ENCODE measurements at regions not wholly inside any gene's neighbourhood (a gene's known extent, or its start where the extent isn't known, plus 50 kb on each side); places are given as distances from the start of the nearest gene placed in this dataset.

DNA sequence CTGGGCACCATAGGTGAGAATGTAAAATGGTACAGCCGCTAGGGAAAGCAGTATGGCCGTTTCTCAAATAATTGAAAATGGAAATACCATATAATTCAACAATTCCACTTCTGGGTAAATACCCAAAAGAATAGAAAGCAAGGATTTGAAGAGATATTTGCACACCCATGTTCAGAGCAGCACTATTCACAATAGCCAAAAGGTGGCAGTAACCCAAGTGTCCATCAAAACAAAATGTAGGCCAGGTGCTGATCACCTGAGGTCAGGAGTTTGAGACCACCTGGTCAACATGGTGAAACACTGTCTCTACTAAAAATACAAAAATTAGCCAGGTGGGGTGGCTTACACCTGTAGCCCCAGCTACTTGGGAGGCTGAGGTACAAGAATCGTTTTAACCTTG lies 62.1 kb downstream of the OLIG1 start:
- H3K27ac ChIP-seq (ENCODE audit: poor library complexity, severe bottlenecking), result no peak overlapping the region
- TF ChIP-seq, protein P1, sequence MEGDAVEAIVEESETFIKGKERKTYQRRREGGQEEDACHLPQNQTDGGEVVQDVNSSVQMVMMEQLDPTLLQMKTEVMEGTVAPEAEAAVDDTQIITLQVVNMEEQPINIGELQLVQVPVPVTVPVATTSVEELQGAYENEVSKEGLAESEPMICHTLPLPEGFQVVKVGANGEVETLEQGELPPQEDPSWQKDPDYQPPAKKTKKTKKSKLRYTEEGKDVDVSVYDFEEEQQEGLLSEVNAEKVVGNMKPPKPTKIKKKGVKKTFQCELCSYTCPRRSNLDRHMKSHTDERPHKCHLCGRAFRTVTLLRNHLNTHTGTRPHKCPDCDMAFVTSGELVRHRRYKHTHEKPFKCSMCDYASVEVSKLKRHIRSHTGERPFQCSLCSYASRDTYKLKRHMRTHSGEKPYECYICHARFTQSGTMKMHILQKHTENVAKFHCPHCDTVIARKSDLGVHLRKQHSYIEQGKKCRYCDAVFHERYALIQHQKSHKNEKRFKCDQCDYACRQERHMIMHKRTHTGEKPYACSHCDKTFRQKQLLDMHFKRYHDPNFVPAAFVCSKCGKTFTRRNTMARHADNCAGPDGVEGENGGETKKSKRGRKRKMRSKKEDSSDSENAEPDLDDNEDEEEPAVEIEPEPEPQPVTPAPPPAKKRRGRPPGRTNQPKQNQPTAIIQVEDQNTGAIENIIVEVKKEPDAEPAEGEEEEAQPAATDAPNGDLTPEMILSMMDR (IDR thresholded peaks at IDR 0.05; ENCODE audit: poor library complexity, severe bottlenecking), result peak; percentile 31
- ATAC-seq (ENCODE audit: low read depth) (no peak), DNase-seq (ENCODE audit: low spot score) (no peak)
- peaks cover 35% of the 10 kb centered on the region for H3K27me3 ChIP-seq (ENCODE audit: insufficient read depth, poor library complexity, severe bottlenecking)
- no peaks in the 10 kb centered on the region for H3K9me3 ChIP-seq (ENCODE audit: severe bottlenecking)
- H3K4me3 ChIP-seq (ENCODE audit: severe bottlenecking), result no peak overlapping the region
- no peaks in the 10 kb centered on the region for H3K4me1 ChIP-seq (ENCODE audit: insufficient read depth, poor library complexity, severe bottlenecking)
- H3K36me3 ChIP-seq (ENCODE audit: low read depth), result no peaks in the 10 kb centered on the region

DNA sequence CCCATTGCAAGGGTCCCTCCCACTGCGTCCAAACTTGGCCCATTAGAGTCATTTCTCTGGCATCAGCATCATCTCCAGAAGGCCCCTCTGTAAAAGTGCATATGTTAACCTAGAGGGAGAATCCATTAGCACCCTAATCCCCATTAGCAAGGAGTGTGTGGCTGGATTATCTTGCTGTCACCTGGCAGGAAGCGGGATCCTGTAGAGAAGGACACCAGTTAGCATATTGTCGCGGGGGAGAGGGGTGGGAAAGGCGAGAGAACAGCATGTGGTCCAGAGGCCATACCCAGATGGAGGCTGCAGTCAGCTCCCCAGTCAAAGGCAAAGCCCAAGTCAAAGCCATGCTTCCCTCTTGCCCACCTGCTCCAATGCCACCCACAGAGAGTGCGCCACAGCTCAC lies 64.0 kb downstream of the OLIG1 start:
- DNase-seq (ENCODE audit: low spot score), result no peak

DNA sequence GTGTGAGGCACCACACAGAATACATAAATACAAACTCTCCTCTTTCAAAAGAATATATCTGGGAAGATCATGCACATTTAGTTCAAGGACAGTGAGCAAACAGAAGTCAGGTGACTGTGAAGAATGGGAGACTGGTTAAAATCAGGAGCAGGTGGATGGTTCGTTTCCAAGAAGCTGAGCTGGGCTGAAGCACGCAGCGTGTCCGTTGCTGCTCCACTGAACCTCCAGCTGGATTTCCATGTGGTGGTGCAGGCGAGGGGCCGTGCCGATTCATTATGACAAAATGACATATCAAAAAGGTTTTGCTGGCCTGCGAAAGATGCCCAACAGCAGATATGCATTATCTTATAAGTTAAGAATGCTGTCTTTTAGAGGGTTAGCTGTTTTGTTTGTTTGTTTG lies 66.0 kb downstream of the OLIG1 start:
- H3K4me3 ChIP-seq (ENCODE audit: severe bottlenecking), result no peak overlapping the region
- peaks cover 24% of the 10 kb centered on the region for H3K27me3 ChIP-seq (ENCODE audit: insufficient read depth, poor library complexity, severe bottlenecking)
- TF ChIP-seq, protein P1 (IDR thresholded peaks at IDR 0.05; ENCODE audit: poor library complexity, severe bottlenecking), result no peak
- no peaks in the 10 kb centered on the region for H3K36me3 ChIP-seq (ENCODE audit: low read depth)
- DNase-seq (ENCODE audit: low spot score) (no peak), ATAC-seq (ENCODE audit: low read depth) (no peak)
- H3K4me1 ChIP-seq (ENCODE audit: insufficient read depth, poor library complexity, severe bottlenecking), result no peaks in the 10 kb centered on the region
- no peak overlapping the region for H3K27ac ChIP-seq (ENCODE audit: poor library complexity, severe bottlenecking)
- H3K9me3 ChIP-seq (ENCODE audit: severe bottlenecking), result no peaks in the 10 kb centered on the region

More for the DNA sequence above, 64.0 kb downstream of the OLIG1 start:
- H3K4me3 ChIP-seq (ENCODE audit: severe bottlenecking), result no peak overlapping the region
- H3K36me3 ChIP-seq (ENCODE audit: low read depth), result no peaks in the 10 kb centered on the region
- H3K4me1 ChIP-seq (ENCODE audit: insufficient read depth, poor library complexity, severe bottlenecking), result no peaks in the 10 kb centered on the region
- no peak overlapping the region for H3K27ac ChIP-seq (ENCODE audit: poor library complexity, severe bottlenecking)
- H3K9me3 ChIP-seq (ENCODE audit: severe bottlenecking), result no peaks in the 10 kb centered on the region
- TF ChIP-seq, protein P1 (IDR thresholded peaks at IDR 0.05; ENCODE audit: poor library complexity, severe bottlenecking), result no peak
- peaks cover 29% of the 10 kb centered on the region for H3K27me3 ChIP-seq (ENCODE audit: insufficient read depth, poor library complexity, severe bottlenecking)
- no peak for ATAC-seq (ENCODE audit: low read depth)

DNA sequence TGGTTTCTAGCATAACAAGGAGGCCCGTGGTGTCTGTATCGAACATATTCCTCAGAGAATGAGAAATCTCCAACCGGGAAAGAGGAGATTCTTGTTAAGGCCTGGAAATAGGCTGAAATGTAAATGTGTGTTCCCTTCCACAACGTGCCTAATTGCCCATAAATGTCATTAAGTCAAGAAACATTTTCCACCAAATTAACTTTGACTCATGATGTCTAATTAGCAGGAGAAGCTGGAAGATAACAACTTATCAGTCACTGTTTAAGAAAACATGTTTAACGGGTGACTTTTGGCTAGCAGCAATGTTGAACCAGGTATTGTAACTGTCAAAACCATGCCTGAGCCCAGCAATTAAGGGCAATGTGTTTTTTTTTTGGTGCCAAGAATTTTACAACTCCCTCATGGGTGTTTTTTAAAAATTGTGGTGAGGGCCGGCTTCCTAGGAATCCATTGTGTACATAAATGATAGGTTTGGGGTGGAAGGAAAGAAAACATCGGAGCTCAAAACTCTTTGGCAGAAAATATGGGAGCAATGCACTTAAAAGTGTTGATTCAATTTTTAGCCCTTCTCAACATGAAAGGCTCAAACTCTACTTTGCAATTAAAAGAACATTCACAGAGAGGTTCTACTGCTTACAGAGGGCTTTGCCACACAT lies 67.0 kb downstream of the OLIG1 start:
- Histone ChIP-seq H3K4me1 (ENCODE audit: insufficient read depth, poor library complexity, severe bottlenecking) (no peaks in the 10 kb centered on the region), H3K9me3 (ENCODE audit: severe bottlenecking) (no peaks in the 10 kb centered on the region), H3K36me3 (ENCODE audit: low read depth) (no peaks in the 10 kb centered on the region), H3K4me3 (ENCODE audit: severe bottlenecking) (no peak overlapping the region), H3K27me3 (ENCODE audit: insufficient read depth, poor library complexity, severe bottlenecking) (peaks cover 21% of the 10 kb centered on the region), H3K27ac (ENCODE audit: poor library complexity, severe bottlenecking) (no peak overlapping the region)
- TF ChIP-seq, protein P1 (IDR thresholded peaks at IDR 0.05; ENCODE audit: poor library complexity, severe bottlenecking), result no peak
- no peak for ATAC-seq (ENCODE audit: low read depth)
- no peak for DNase-seq (ENCODE audit: low spot score)

DNA sequence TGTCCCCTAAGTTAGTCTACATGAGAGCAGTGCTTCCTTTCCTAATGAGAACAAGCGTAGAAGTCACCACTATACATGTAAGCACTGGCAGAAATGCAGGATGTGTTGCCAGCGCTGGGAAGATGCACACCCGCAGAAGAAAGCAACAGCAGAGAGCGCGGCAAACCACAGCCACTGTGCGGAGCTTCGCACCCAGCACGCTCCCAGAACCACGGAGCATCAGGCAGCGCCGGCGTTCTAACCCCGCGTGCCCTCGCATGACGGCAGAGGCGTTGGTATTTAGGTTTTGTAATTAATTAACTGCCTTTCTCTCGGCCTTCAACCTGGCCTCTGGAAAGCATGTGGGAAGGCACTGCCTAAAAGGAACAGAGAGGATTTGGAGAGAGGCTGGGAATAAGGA lies 69.1 kb downstream of the OLIG1 start:
- Histone ChIP-seq H3K9me3 (ENCODE audit: severe bottlenecking) (no peaks in the 10 kb centered on the region), H3K27me3 (ENCODE audit: insufficient read depth, poor library complexity, severe bottlenecking) (peaks cover 21% of the 10 kb centered on the region), H3K27ac (ENCODE audit: poor library complexity, severe bottlenecking) (no peak overlapping the region), H3K4me1 (ENCODE audit: insufficient read depth, poor library complexity, severe bottlenecking) (no peaks in the 10 kb centered on the region), H3K36me3 (ENCODE audit: low read depth) (no peaks in the 10 kb centered on the region), H3K4me3 (ENCODE audit: severe bottlenecking) (no peak overlapping the region)
- ATAC-seq (ENCODE audit: low read depth), result no peak
- TF ChIP-seq, protein P1 (IDR thresholded peaks at IDR 0.05; ENCODE audit: poor library complexity, severe bottlenecking), result no peak
- no peak for DNase-seq (ENCODE audit: low spot score)
